ENCODE measurements at regions not wholly inside any gene's neighbourhood (a gene's known extent, or its start where the extent isn't known, plus 50 kb on each side); places are given as distances from the start of the nearest gene placed in this dataset.
"Not testable (repeated sequence)": the region's sequence is repeated elsewhere in the genome, so short reads cannot be mapped to it uniquely, and the experiment has no call there.

DNA sequence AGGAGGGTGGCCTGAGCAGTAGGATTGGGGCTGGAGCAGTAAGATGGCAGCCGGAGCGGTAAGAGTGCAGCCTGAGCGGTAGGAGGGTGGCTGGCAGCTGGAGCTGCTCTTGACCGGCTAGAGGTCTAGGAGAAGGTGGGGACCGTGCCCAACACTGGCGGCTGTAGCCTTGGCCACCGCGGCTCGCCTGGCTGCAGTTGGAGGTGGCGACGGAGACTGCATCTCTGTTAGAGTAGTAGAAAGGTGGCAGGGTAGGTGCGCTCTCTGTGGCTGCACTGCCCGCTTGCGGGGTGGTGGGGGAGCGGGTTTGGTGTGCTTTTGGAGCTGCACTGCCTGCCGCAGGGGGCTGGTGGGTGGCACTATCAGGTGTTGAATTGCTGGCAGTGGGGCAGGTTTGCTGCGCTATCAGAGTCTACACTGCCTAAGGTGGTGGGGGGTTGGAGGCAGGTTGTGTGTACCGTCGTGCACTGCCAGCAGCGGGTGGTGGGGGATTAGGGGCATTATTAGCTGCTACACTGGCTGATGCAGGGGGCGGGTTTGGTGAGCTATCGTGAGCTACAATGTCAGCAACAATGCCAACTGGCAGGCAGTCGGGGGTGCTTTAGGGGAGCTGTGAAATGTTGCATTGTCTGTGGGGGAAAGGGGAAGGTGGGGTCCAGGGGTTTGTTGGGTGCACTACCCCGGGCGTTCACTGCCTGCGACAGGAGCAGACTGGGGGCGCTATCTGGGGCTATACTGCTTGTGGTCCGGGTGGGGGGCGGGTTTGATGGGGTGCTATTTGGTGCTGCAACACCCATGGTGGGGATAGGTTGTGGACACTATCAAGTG is 4461.3 kb upstream of the OR11H1 start:
- DNase-seq (ENCODE audit: extremely low spot score, unreplicated experiment), result peak; percentile 91
- H3K27me3 Mint-ChIP-seq (ENCODE audit: unreplicated experiment), result no peaks in the 10 kb centered on the region
- no peaks in the 10 kb centered on the region for H3K36me3 Mint-ChIP-seq (ENCODE audit: unreplicated experiment)
- no peak overlapping the region for H3K27ac Mint-ChIP-seq (ENCODE audit: unreplicated experiment)
- peaks cover 40% of the 10 kb centered on the region for H3K9me3 Mint-ChIP-seq (ENCODE audit: unreplicated experiment)
- H3K4me1 Mint-ChIP-seq (ENCODE audit: unreplicated experiment), result no peaks in the 10 kb centered on the region
- H3K4me3 Mint-ChIP-seq (ENCODE audit: unreplicated experiment), result no peak overlapping the region
- TF ChIP-seq, protein P1, sequence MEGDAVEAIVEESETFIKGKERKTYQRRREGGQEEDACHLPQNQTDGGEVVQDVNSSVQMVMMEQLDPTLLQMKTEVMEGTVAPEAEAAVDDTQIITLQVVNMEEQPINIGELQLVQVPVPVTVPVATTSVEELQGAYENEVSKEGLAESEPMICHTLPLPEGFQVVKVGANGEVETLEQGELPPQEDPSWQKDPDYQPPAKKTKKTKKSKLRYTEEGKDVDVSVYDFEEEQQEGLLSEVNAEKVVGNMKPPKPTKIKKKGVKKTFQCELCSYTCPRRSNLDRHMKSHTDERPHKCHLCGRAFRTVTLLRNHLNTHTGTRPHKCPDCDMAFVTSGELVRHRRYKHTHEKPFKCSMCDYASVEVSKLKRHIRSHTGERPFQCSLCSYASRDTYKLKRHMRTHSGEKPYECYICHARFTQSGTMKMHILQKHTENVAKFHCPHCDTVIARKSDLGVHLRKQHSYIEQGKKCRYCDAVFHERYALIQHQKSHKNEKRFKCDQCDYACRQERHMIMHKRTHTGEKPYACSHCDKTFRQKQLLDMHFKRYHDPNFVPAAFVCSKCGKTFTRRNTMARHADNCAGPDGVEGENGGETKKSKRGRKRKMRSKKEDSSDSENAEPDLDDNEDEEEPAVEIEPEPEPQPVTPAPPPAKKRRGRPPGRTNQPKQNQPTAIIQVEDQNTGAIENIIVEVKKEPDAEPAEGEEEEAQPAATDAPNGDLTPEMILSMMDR (IDR thresholded peaks at IDR 0.05), result no peak

DNA sequence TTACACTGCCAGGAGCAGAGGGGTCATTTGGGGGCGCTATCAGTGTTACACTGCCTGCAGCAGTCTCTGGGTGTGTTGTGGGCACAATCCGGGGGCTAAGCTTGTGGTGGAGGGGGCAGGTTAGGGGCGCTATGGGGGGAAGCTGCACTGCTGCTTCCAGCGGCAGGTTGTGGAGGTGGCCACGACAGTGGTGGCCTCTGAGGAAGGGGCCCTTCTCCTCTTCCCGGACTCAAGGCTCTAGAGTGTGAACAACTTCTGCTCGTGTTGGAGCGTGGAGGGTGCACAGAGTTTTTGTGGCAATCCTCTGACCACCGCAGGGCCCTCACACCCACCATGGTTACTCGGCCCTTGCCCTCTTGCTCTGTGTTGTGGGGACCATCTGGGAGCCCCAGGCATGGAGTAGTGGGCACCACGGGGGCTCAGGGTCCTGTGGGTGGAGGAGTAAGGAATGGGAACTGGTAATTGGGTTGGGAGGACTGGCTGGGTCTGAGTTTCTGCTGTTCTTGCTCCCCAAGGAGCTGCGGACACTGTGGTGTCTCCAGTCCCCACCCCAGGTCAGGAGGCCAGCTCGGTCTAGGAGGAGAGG is 4460.6 kb upstream of the OR11H1 start:
- H3K4me1 Mint-ChIP-seq (ENCODE audit: unreplicated experiment); H3K4me3 Mint-ChIP-seq (ENCODE audit: unreplicated experiment); H3K27ac Mint-ChIP-seq (ENCODE audit: unreplicated experiment); H3K27me3 Mint-ChIP-seq (ENCODE audit: unreplicated experiment); H3K36me3 Mint-ChIP-seq (ENCODE audit: unreplicated experiment): not testable (repeated sequence)
- H3K9me3 Mint-ChIP-seq (ENCODE audit: unreplicated experiment), result peaks cover 39% of the 10 kb centered on the region
- DNase-seq (ENCODE audit: extremely low spot score, unreplicated experiment), result peak; percentile 89

DNA sequence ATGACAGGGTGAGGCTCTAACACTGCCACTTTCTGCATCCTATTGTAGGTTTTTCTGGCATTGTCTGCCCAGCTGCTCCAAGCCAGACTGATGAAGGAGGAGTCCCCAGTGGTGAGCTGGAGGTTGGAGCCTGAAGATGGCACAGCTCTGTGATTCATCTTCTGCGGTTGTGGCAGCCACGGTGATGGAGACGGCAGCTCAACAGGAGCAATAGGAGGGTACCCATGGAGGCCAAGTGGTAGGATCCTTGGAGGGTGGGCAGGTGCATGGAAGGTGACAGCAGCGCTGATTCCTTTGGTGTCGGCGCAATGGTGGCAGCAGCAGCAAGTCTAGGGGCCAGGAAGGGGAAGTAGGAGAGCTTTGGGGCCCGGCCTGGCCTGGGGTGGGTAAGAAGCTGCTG is 4460.1 kb upstream of the OR11H1 start:
- H3K36me3 Mint-ChIP-seq (ENCODE audit: unreplicated experiment); H3K27ac Mint-ChIP-seq (ENCODE audit: unreplicated experiment); H3K4me3 Mint-ChIP-seq (ENCODE audit: unreplicated experiment); DNase-seq (ENCODE audit: extremely low spot score, unreplicated experiment); H3K4me1 Mint-ChIP-seq (ENCODE audit: unreplicated experiment); H3K27me3 Mint-ChIP-seq (ENCODE audit: unreplicated experiment): not testable (repeated sequence)
- peaks cover 35% of the 10 kb centered on the region for H3K9me3 Mint-ChIP-seq (ENCODE audit: unreplicated experiment)

DNA sequence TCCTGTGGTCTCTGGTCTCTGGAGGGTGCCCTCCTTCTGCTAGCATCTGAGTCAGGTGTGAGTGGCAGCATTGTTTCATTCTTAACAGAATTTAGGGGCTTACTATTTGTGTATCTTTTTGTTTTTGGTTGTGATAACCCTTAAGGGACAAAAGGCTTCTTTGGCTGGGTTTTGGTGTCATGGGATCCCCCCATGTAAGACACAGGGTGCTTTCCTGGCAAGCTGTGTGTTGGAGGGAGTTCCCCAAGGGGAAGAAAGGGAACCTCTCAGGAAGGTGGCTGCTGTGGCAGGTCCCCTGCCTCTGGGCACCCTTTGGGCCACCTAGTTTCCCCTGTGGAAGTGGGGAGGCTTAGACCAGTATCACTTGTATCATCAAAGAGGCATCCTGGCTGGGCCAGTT is 4459.6 kb upstream of the OR11H1 start:
- peaks cover 31% of the 10 kb centered on the region for H3K9me3 Mint-ChIP-seq (ENCODE audit: unreplicated experiment)
- not testable (repeated sequence) for H3K27ac Mint-ChIP-seq (ENCODE audit: unreplicated experiment); H3K4me1 Mint-ChIP-seq (ENCODE audit: unreplicated experiment)

More for the DNA sequence above, 4459.6 kb upstream of the OR11H1 start:
- not testable (repeated sequence) for H3K36me3 Mint-ChIP-seq (ENCODE audit: unreplicated experiment); H3K27me3 Mint-ChIP-seq (ENCODE audit: unreplicated experiment); DNase-seq (ENCODE audit: extremely low spot score, unreplicated experiment); H3K4me3 Mint-ChIP-seq (ENCODE audit: unreplicated experiment)
